ENCODE measurements at regions not wholly inside any gene's neighbourhood (a gene's known extent, or its start where the extent isn't known, plus 50 kb on each side); places are given as distances from the start of the nearest gene placed in this dataset.

- TF ChIP-seq JUN (IDR thresholded peaks at IDR 0.05; ENCODE audit: borderline replicate concordance, insufficient read depth, insufficient read length, low read depth), result no peak
- TF ChIP-seq EZH2 (IDR thresholded peaks at IDR 0.05; ENCODE audit: borderline replicate concordance, low read depth, low read length, severe bottlenecking), result no peak
Measured at GRCh38 chr11:81241672-81242275, 1491.9 kb downstream of the FAM181B start.
